NCI-H1417 (cell line): ENCODE measurements at regions not wholly inside any gene's neighbourhood (a gene's known extent, or its start where the extent isn't known, plus 50 kb on each side); places are given as distances from the start of the nearest gene placed in this dataset.
A peak's percentile ranks its signal among the peaks of the same experiment; 100 is the strongest.
"Not testable (repeated sequence)": the region's sequence is repeated elsewhere in the genome, so short reads cannot be mapped to it uniquely, and the experiment has no call there.

Experiments used
- DNase-seq, 3 experiments: peaks; one replicate each; lab custom pipeline; 2025; lab: John Stamatoyannopoulos, UW

GRCh38 chr2:106009096-106009495 is 185.0 kb downstream of the UXS1 start:
- DNase-seq, result no peak

- DNase-seq, result no peak
Observed at GRCh38 chr2:106004851-106005250, 189.2 kb downstream of the UXS1 start.

GRCh38 chr2:105999211-105999989 is 194.7 kb downstream of the UXS1 start:
- no peak for DNase-seq

GRCh38 chr2:105997711-105998110 is 196.4 kb downstream of the UXS1 start:
- no peak for DNase-seq

GRCh38 chr2:105990624-105991023 is 203.5 kb downstream of the UXS1 start:
- no peak for DNase-seq

- not testable (repeated sequence) for DNase-seq
Observed at GRCh38 chr2:105989803-105990202, 204.3 kb downstream of the UXS1 start.

- DNase-seq, result no peak
Observed at GRCh38 chr2:105989070-105989469, 205.0 kb downstream of the UXS1 start.

GRCh38 chr2:105977807-105978206 is 216.3 kb downstream of the UXS1 start:
- no peak for DNase-seq

GRCh38 chr2:105977212-105977611 is 216.9 kb downstream of the UXS1 start:
- no peak for DNase-seq

- DNase-seq, result no peak
Observed at GRCh38 chr2:105974812-105975211, 219.3 kb downstream of the UXS1 start.

GRCh38 chr2:105972927-105973326 is 221.2 kb downstream of the UXS1 start:
- no peak for DNase-seq

GRCh38 chr2:105972246-105972645 is 221.9 kb downstream of the UXS1 start:
- DNase-seq, result no peak

- DNase-seq, result peak in 2 of 3 experiments; percentile 7 to 34
Observed at GRCh38 chr2:105969552-105969951, 224.5 kb downstream of the UXS1 start.

GRCh38 chr2:105962221-105962620 is 217.5 kb downstream of the NCK2 start:
- DNase-seq, result no peak

GRCh38 chr2:105961599-105962146 is 217.0 kb downstream of the NCK2 start:
- DNase-seq, result peak in 2 of 3 experiments; percentile 26 to 57

- no peak for DNase-seq
Observed at GRCh38 chr2:105959357-105959756, 214.6 kb downstream of the NCK2 start.

GRCh38 chr2:105954891-105955290 is 210.2 kb downstream of the NCK2 start:
- DNase-seq, result peak; percentile 10 to 66 (median 61)

- no peak for DNase-seq
Observed at GRCh38 chr2:105953942-105954341, 209.2 kb downstream of the NCK2 start.

GRCh38 chr2:105952131-105952530 is 207.4 kb downstream of the NCK2 start:
- peak in 1 of 3 experiments; percentile 40 for DNase-seq

- no peak for DNase-seq
Observed at GRCh38 chr2:105951384-105951694, 206.6 kb downstream of the NCK2 start.

GRCh38 chr2:105950521-105951383 is 206.0 kb downstream of the NCK2 start:
- peak in 1 of 3 experiments; percentile 43 for DNase-seq

GRCh38 chr2:105943977-105944376 is 199.3 kb downstream of the NCK2 start:
- no peak for DNase-seq
